HAP-1 (cell line): ENCODE measurements at regions not wholly inside any gene's neighbourhood (a gene's known extent, or its start where the extent isn't known, plus 50 kb on each side); places are given as distances from the start of the nearest gene placed in this dataset.
"Not testable (repeated sequence)": the region's sequence is repeated elsewhere in the genome, so short reads cannot be mapped to it uniquely, and the experiment has no call there.

Source experiments
- DNase-seq, 2 experiments: peaks; one replicate each; pipeline ENCODE4 v3.0.0-alpha.2; 2016 to 2020; ENCODE audit warnings: low spot score in 2 of 2
- H3K27me3 ChIP-seq: fragments of 250-450 bp; sonication (Bioruptor Pico); 2 replicates; pipeline ENCODE4 v1.5.1; 2020; ENCODE audit warnings: low read depth, mild to moderate bottlenecking, moderate library complexity
- H3K36me3 ChIP-seq: fragments of 250-450 bp; sonication (Bioruptor Pico); replicated peaks from 2 replicates; pipeline ENCODE4 v1.5.1; 2020; ENCODE audit warnings: mild to moderate bottlenecking
- H3K4me1 ChIP-seq: fragments of 250-450 bp; sonication (Bioruptor Pico); 2 replicates; pipeline ENCODE4 v1.5.1; 2020; ENCODE audit warnings: mild to moderate bottlenecking
- H3K4me3 ChIP-seq: fragments of 250-450 bp; sonication (Bioruptor Pico); 2 replicates; pipeline ENCODE4 v1.5.1; 2020; ENCODE audit warnings: mild to moderate bottlenecking, moderate library complexity
- H3K9me3 ChIP-seq: fragments of 250-450 bp; sonication (Bioruptor Pico); 2 replicates; pipeline ENCODE4 v1.5.1; 2020; ENCODE audit warnings: mild to moderate bottlenecking, moderate library complexity
- in situ Hi-C: fragments of 300-500 bp; cut with MboI; formaldehyde crosslinking; loops from 3 replicates; pipeline ENCODE4 v1.14.3; 2020; ENCODE audit warnings: low sequenced_read_pairs, inconsistent platforms, mixed read lengths

GRCh38 chr3:99586701-99587100, 51.7 kb upstream of the COL8A1 start:
- DNase-seq: no peak
- H3K4me1 ChIP-seq: no peaks in the 10 kb centered on the region

GRCh38 chr3:99579965-99580364, 58.4 kb upstream of the COL8A1 start:
- in situ Hi-C loops: no loop called here
- no peak for DNase-seq
- Histone ChIP-seq H3K4me3 (no peak overlapping the region), H3K4me1 (no peaks in the 10 kb centered on the region), H3K9me3 (no peaks in the 10 kb centered on the region), H3K27me3 (no peaks in the 10 kb centered on the region), H3K36me3 (no peaks in the 10 kb centered on the region)

More at GRCh38 chr3:99586701-99587100, 51.7 kb upstream of the COL8A1 start:
- Histone ChIP-seq H3K9me3 (no peaks in the 10 kb centered on the region), H3K27me3 (no peaks in the 10 kb centered on the region), H3K4me3 (no peak overlapping the region), H3K36me3 (no peaks in the 10 kb centered on the region)
- in situ Hi-C loops: no loop called here

GRCh38 chr3:99579246-99579645, 59.1 kb upstream of the COL8A1 start:
- in situ Hi-C loops: no loop called here
- DNase-seq: no peak

GRCh38 chr3:99578339-99578970, 59.9 kb upstream of the COL8A1 start:
- Histone ChIP-seq H3K36me3 (no peaks in the 10 kb centered on the region), H3K4me3 (no peak overlapping the region), H3K9me3 (no peaks in the 10 kb centered on the region), H3K4me1 (no peaks in the 10 kb centered on the region), H3K27me3 (no peaks in the 10 kb centered on the region)
- in situ Hi-C loops: no loop called here
- no peak for DNase-seq

More at GRCh38 chr3:99579246-99579645, 59.1 kb upstream of the COL8A1 start:
- H3K9me3 ChIP-seq: no peaks in the 10 kb centered on the region
- H3K36me3 ChIP-seq: no peaks in the 10 kb centered on the region
- H3K4me1 ChIP-seq: no peaks in the 10 kb centered on the region
- H3K27me3 ChIP-seq: no peaks in the 10 kb centered on the region
- no peak overlapping the region for H3K4me3 ChIP-seq

- in situ Hi-C loops: no loop called here
- Histone ChIP-seq H3K4me1 (no peaks in the 10 kb centered on the region), H3K36me3 (no peaks in the 10 kb centered on the region), H3K27me3 (no peaks in the 10 kb centered on the region), H3K9me3 (no peaks in the 10 kb centered on the region), H3K4me3 (no peak overlapping the region)
- no peak for DNase-seq
Observed at GRCh38 chr3:99576904-99577559, 61.4 kb upstream of the COL8A1 start.

- in situ Hi-C loops: no loop called here
- no peak for DNase-seq
- Histone ChIP-seq H3K4me3 (no peak overlapping the region), H3K9me3 (no peaks in the 10 kb centered on the region), H3K27me3 (no peaks in the 10 kb centered on the region), H3K36me3 (no peaks in the 10 kb centered on the region), H3K4me1 (no peaks in the 10 kb centered on the region)
Observed at GRCh38 chr3:99575683-99576082, 62.7 kb upstream of the COL8A1 start.

- H3K9me3 ChIP-seq: no peaks in the 10 kb centered on the region
- DNase-seq: no peak
- no peak overlapping the region for H3K4me3 ChIP-seq
- no peaks in the 10 kb centered on the region for H3K4me1 ChIP-seq
- H3K36me3 ChIP-seq: no peaks in the 10 kb centered on the region
- in situ Hi-C loops: no loop called here
- no peaks in the 10 kb centered on the region for H3K27me3 ChIP-seq
Observed at GRCh38 chr3:99570061-99570460, 68.3 kb upstream of the COL8A1 start.

- DNase-seq: no peak
- Histone ChIP-seq H3K9me3 (no peaks in the 10 kb centered on the region), H3K4me3 (no peak overlapping the region), H3K36me3 (no peaks in the 10 kb centered on the region), H3K27me3 (no peaks in the 10 kb centered on the region), H3K4me1 (no peaks in the 10 kb centered on the region)
- in situ Hi-C loops: no loop called here
Observed at GRCh38 chr3:99568663-99569335, 69.6 kb upstream of the COL8A1 start.

- no peaks in the 10 kb centered on the region for H3K36me3 ChIP-seq
- no peak for DNase-seq
- no peak overlapping the region for H3K4me3 ChIP-seq
- H3K4me1 ChIP-seq: no peaks in the 10 kb centered on the region
- no peaks in the 10 kb centered on the region for H3K9me3 ChIP-seq
- in situ Hi-C loops: no loop called here
- H3K27me3 ChIP-seq: no peaks in the 10 kb centered on the region
Observed at GRCh38 chr3:99565331-99565730, 73.1 kb upstream of the COL8A1 start.

GRCh38 chr3:99562990-99563607, 75.3 kb upstream of the COL8A1 start:
- no peak for DNase-seq
- Histone ChIP-seq H3K36me3 (no peaks in the 10 kb centered on the region), H3K9me3 (no peaks in the 10 kb centered on the region), H3K27me3 (no peaks in the 10 kb centered on the region), H3K4me1 (no peaks in the 10 kb centered on the region), H3K4me3 (no peak overlapping the region)
- in situ Hi-C loops: no loop called here

GRCh38 chr3:99562138-99562537, 76.3 kb upstream of the COL8A1 start:
- Histone ChIP-seq H3K4me1 (no peaks in the 10 kb centered on the region), H3K4me3 (no peak overlapping the region), H3K9me3 (no peaks in the 10 kb centered on the region), H3K27me3 (no peaks in the 10 kb centered on the region), H3K36me3 (no peaks in the 10 kb centered on the region)
- in situ Hi-C loops: no loop called here
- DNase-seq: peak in 1 of 2 experiments; percentile 22

GRCh38 chr3:99561056-99561455, 77.3 kb upstream of the COL8A1 start:
- Histone ChIP-seq H3K4me3 (no peak overlapping the region), H3K27me3 (no peaks in the 10 kb centered on the region), H3K9me3 (no peaks in the 10 kb centered on the region), H3K4me1 (no peaks in the 10 kb centered on the region), H3K36me3 (no peaks in the 10 kb centered on the region)
- DNase-seq: no peak
- in situ Hi-C loops: no loop called here

- no peak for DNase-seq
- in situ Hi-C loops: no loop called here
- Histone ChIP-seq H3K36me3 (no peaks in the 10 kb centered on the region), H3K4me3 (no peak overlapping the region), H3K4me1 (no peaks in the 10 kb centered on the region), H3K9me3 (no peaks in the 10 kb centered on the region), H3K27me3 (no peaks in the 10 kb centered on the region)
Observed at GRCh38 chr3:99559196-99559595, 79.2 kb upstream of the COL8A1 start.

GRCh38 chr3:99555885-99556284, 82.5 kb upstream of the COL8A1 start:
- H3K27me3 ChIP-seq, H3K4me1 ChIP-seq, H3K36me3 ChIP-seq, DNase-seq, H3K4me3 ChIP-seq, H3K9me3 ChIP-seq, in situ Hi-C loops: not testable (repeated sequence)
